HG03064 (cell line): ENCODE measurements at regions not wholly inside any gene's neighbourhood (a gene's known extent, or its start where the extent isn't known, plus 50 kb on each side); places are given as distances from the start of the nearest gene placed in this dataset.

ENCODE experiments used
- ATAC-seq: cut with Tn5 transposase; IDR thresholded peaks from one replicate; pipeline ENCODE4 v1.9.1; 2021; ENCODE audit warnings: low read depth; ENCODE audit not compliant: unreplicated experiment

DNA sequence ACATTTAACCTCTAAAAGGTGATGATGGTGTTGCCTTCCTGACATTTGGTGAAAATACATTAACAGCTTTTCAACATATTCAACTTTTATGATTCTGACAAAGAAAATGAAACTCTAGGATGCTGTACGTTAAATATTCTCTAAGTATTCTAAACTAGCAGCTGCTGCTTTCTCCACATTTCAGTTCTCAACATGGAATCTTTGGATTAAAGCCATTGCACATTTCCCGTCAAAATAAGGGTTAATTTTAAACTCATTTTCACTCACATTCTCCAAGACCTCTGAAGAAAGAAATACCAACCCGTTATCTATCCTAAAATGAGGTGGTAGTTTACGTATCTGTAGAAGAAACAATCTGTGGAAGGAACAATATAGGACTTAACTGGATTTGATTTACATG lies 655.7 kb upstream of the ARPP21 start:
- no peak for ATAC-seq

DNA sequence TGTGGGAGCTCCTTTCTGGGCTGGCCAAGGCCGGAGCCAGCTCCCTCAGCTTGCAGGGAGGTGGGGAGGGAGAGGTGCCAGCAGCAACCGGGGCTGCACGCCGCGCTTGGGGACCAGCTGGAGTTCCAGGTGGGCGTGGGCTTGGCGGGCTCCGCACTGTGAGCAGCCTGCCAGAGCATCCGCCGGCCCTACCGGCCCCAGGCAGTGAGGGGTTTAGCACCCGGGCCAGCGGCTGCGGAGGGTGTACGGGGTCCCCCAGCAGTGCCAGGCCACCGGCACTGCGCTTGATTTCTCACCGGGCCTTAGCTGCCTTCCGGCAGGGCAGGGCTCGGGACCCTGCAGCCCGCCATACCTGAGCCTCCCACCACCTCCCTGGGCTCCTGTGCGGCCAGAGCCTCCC lies 651.0 kb upstream of the ARPP21 start:
- no peak for ATAC-seq

- ATAC-seq, result no peak
Measured at GRCh38 chr3:34995796-34996430, 643.4 kb upstream of the ARPP21 start.

- ATAC-seq, result no peak
Measured at GRCh38 chr3:34998902-34999301, 640.4 kb upstream of the ARPP21 start.

DNA sequence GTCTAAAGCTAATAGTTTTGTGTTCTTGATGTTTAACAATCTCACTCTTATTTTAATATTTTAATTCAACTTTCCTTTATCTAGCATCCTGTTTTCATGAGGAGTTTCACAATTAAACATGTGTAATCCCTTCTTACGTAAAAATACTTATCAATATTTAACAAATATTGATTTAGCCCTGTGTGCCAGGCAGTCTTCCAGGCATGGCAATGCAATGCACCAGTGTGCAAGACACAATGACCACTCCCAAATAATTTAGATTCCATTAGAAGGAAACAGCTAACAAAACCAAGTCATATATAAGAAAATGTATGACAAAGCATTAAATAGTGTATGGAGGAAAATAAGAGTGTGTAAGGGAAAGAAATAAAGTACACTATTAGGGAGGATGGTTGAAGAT lies 627.1 kb upstream of the ARPP21 start:
- ATAC-seq, result no peak

GRCh38 chr3:35028157-35028556 lies 611.2 kb upstream of the ARPP21 start:
- ATAC-seq, result no peak

GRCh38 chr3:35042210-35042991 lies 596.9 kb upstream of the ARPP21 start:
- no peak for ATAC-seq

DNA sequence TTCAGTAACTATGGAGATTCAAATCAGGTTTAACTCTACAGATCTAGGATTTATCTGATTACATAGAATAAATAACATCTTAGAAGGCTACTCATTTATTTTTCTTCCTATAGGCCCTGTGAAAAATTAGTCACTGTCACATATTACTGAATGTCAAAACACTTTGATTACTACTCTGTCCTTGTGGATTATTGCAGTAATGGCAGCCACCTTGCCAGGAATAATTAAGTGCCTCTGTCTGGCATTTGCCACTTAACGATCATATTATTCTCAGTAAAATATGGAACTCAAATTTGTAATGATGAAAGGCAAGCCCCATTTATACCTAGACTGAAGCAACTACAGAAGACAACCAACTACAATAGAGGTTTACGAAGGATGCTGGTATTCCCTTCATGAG lies 596.3 kb upstream of the ARPP21 start:
- no peak for ATAC-seq

GRCh38 chr3:35044190-35044589 lies 595.1 kb upstream of the ARPP21 start:
- ATAC-seq, result no peak

DNA sequence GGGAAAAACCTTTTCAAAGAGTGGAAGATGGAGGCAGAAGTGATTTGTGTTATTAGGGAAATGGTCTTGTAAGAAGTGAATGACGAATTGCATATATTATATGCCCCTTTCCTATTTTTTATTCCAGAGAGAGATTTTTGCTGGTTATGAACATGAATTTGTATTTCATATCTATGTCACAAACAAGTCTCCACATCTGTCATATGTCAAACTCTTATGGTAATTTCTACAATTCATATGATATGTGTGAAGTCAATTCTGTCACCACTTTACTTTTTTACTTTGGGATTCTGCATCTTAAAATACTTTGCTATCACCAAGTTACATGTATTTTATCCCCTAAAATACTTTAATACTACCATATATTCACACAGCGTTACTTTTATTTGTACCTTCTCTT lies 594.2 kb upstream of the ARPP21 start:
- ATAC-seq, result no peak

GRCh38 chr3:35064761-35065160 lies 574.6 kb upstream of the ARPP21 start:
- ATAC-seq, result no peak

GRCh38 chr3:35065891-35066290 lies 573.4 kb upstream of the ARPP21 start:
- no peak for ATAC-seq

DNA sequence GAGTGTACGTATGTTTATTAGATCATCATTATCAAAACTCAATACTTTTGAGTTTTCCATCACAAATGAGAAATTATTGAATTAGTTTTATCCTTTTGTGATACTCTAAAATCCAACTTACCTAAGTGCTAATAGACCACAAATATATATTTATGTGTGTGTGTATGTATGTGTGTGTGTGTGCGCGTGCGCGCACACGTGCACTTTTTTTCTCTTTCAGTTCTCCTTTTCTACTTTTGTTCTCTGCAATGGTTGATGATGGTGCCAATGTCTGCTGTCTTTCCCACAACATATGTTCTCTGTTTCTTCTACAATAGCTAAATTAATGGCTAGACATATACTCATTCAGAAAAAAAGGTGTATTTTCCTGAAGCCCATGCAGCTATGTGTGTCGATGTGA lies 571.6 kb upstream of the ARPP21 start:
- no peak for ATAC-seq

- ATAC-seq, result no peak
Measured at GRCh38 chr3:35070088-35070487, 569.2 kb upstream of the ARPP21 start.

- no peak for ATAC-seq
Measured at GRCh38 chr3:35071772-35072171, 567.6 kb upstream of the ARPP21 start.

DNA sequence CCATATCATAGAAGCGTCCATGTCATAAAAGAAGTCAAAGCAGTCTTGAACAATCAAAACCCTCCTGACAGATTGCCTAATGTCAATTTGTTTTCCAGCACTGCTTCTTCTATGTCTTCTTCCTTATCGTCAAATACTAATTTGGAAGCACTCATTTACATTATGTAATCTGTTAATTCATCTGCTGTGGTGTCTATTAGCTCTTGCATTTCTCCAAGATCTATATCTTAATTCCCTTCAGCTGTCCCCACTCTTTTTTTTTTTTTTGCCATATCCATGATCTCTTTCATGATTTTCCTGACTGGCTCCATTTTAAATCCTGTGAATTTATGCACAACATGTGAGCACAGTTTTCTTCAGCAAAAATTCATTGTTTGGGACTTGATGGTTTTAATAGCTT lies 560.5 kb upstream of the ARPP21 start:
- no peak for ATAC-seq

- no peak for ATAC-seq
Measured at GRCh38 chr3:35079403-35079802, 559.9 kb upstream of the ARPP21 start.

DNA sequence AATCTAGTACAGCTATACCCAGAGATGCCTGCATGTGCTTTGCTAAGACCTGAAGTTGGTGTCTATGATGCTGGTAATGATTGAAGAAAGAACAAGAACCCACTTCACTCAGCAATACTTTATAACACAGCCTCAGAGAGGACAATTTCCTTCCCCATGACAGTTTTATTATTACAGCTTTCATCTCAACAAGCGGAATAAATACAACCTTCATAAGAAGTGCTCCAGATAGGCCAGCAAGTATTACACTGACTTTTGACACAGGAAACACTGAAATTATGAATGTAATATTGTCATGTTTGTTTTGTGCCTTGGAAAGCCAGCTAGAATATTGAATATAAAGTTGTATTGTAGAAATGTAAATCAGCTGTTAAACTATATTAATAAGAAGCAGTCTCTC lies 557.4 kb upstream of the ARPP21 start:
- no peak for ATAC-seq

GRCh38 chr3:35088943-35089342 lies 550.4 kb upstream of the ARPP21 start:
- ATAC-seq, result no peak

DNA sequence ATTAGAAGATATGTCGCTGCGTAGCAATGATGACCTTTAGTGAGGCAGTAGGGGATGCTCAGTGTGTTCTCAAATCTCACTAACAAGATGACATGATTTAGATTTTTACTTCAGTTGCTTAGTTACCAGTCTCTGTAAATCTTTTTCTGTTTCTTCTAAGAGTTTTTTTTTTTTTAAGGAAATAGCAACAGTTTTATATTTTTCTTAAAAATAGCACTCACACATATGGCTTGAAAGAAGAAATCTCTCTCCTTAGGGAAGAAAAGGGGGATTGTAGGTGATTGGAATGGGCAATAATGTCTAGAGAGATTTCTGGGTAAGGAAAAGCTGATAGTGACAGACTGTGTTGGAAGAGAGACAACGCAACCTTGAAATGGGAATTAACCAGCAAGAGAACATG lies 524.6 kb upstream of the ARPP21 start:
- no peak for ATAC-seq

GRCh38 chr3:35120026-35120425 lies 519.3 kb upstream of the ARPP21 start:
- no peak for ATAC-seq

DNA sequence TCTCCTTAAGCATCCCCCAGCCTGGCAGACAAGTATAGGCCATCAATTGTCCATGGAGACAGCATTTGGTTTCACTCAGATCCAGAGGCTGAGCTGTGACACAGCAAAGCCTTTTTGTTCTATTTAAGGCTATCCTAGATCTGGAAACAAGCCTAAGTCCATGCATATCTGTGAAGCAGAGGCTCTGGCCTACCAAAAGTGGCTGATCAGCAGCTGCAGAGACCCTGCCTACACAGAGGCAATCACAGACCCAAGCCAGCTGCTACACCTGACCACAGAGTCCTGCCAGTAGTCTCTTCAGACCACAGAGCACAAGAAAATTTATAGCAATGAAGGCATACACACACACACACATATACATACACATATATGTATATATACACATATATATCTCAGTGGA lies 501.7 kb upstream of the ARPP21 start:
- no peak for ATAC-seq
